ENCODE measurements at regions not wholly inside any gene's neighbourhood (a gene's known extent, or its start where the extent isn't known, plus 50 kb on each side); places are given as distances from the start of the nearest gene placed in this dataset.

- TF ChIP-seq ZNF263 (CRISPR knock-in tag; IDR thresholded peaks at IDR 0.05; ENCODE audit: low read depth): no peak
- no peak for TF ChIP-seq TCF7 (CRISPR knock-in tag; IDR thresholded peaks at IDR 0.05; ENCODE audit: low read depth)
- TF ChIP-seq CTCF (IDR thresholded peaks at IDR 0.05): no peak
- TF ChIP-seq RELA (CRISPR knock-in tag; IDR thresholded peaks at IDR 0.05; ENCODE audit: borderline replicate concordance): no peak
- TF ChIP-seq ZNF416 (CRISPR knock-in tag; IDR thresholded peaks at IDR 0.05): no peak
- TF ChIP-seq ZNF138 (CRISPR knock-in tag; conservative IDR thresholded peaks at IDR 0.05): no peak
- no peak for TF ChIP-seq USF1 (CRISPR knock-in tag; IDR thresholded peaks at IDR 0.05)
- TF ChIP-seq STAT6 (CRISPR knock-in tag; conservative IDR thresholded peaks at IDR 0.05; ENCODE audit: low read depth): no peak
- no peak for TF ChIP-seq E2F4 (CRISPR knock-in tag; IDR thresholded peaks at IDR 0.05; ENCODE audit: borderline replicate concordance, low read depth)
- no peak for TF ChIP-seq ZNF423 (CRISPR knock-in tag; IDR thresholded peaks at IDR 0.05)
These were observed 544.2 kb downstream of the KIF20B start for GRCh38 chr10:90245623-90246022.

All from WTC11 (cell line).